ENCODE measurements at regions not wholly inside any gene's neighbourhood (a gene's known extent, or its start where the extent isn't known, plus 50 kb on each side); places are given as distances from the start of the nearest gene placed in this dataset.

GRCh38 chr5:167649471-167649870 lies 642.0 kb upstream of the WWC1 start:
- Histone ChIP-seq H3K27me3 (ENCODE audit: control insufficient read depth in 1 of 2, insufficient read depth in 2 of 2, low read length in 1 of 2) (no peaks in the 10 kb centered on the region), H3K4me3 (ENCODE audit: low read length in 2 of 2) (no peak overlapping the region), H3K27ac (ENCODE audit: low read depth in 1 of 2, low read length in 2 of 2) (no peak overlapping the region), H3K36me3 (ENCODE audit: control insufficient read depth in 1 of 2, insufficient read depth in 2 of 2, low read length in 1 of 2) (peaks cover 0 to 2% of the 10 kb centered on the region in 2 donors), H3K9me3 (ENCODE audit: control insufficient read depth, low read length) (no peaks in the 10 kb centered on the region), H3K4me1 (ENCODE audit: control insufficient read depth in 1 of 2, insufficient read depth in 2 of 2, low read length in 2 of 2) (peaks cover 0 to 2% of the 10 kb centered on the region in 2 donors)
- DNase-seq (no peak), ATAC-seq (ENCODE audit: low FRiP score) (no peak)
- intact Hi-C loops (cut with DNase I): no loop called here
- 92 to 95% methylated on average over 1 of the region's 1 CpG for WGBS, 2 donors

- no peaks in the 10 kb centered on the region for H3K9me3 ChIP-seq (ENCODE audit: control insufficient read depth, low read length)
- H3K27me3 ChIP-seq (ENCODE audit: control insufficient read depth in 1 of 2, insufficient read depth in 2 of 2, low read length in 1 of 2): no peaks in the 10 kb centered on the region
- no peak overlapping the region for H3K27ac ChIP-seq (ENCODE audit: low read depth in 1 of 2, low read length in 2 of 2)
- no peak for ATAC-seq (ENCODE audit: low FRiP score)
- WGBS, 2 donors: 29 to 46% methylated on average over 3 of the region's 3 CpGs
- no peak overlapping the region for H3K4me3 ChIP-seq (ENCODE audit: low read length in 2 of 2)
- no peak for DNase-seq
- intact Hi-C loops (cut with DNase I): no loop called here
- H3K4me1 ChIP-seq (ENCODE audit: control insufficient read depth in 1 of 2, insufficient read depth in 2 of 2, low read length in 2 of 2): peaks cover 0 to 2% of the 10 kb centered on the region in 2 donors
- peaks cover 0 to 2% of the 10 kb centered on the region in 2 donors for H3K36me3 ChIP-seq (ENCODE audit: control insufficient read depth in 1 of 2, insufficient read depth in 2 of 2, low read length in 1 of 2)
These were observed 638.8 kb upstream of the WWC1 start for GRCh38 chr5:167652690-167653089.

DNA sequence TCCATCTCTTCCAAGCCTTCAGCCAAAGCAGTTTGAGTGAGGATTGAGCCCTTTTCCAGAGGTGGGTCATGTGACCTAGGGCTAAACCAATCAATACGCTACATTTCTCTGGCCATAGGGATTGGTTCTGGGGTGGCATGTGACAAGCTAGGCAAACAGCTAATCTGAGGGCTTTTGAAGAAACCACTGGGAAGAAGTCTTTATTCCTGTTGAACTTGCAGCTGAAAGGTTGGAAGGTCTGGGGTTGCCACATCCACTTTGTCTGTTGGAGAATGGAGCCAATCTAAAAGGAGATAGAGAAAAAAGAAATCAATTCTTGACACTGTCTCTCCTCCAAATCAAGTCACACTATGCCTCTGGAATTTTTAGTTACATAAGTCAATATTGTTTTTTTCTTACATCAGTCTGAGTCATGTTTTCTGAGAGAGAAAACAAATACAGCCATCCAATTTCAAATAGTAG lies 637.8 kb upstream of the WWC1 start:
- WGBS, 2 donors: 97 to 100% methylated on average over 1 of the region's 1 CpG
- Histone ChIP-seq H3K9me3 (ENCODE audit: control insufficient read depth, low read length) (no peaks in the 10 kb centered on the region), H3K27me3 (ENCODE audit: control insufficient read depth in 1 of 2, insufficient read depth in 2 of 2, low read length in 1 of 2) (no peaks in the 10 kb centered on the region), H3K27ac (ENCODE audit: low read depth in 1 of 2, low read length in 2 of 2) (no peak overlapping the region), H3K36me3 (ENCODE audit: control insufficient read depth in 1 of 2, insufficient read depth in 2 of 2, low read length in 1 of 2) (peaks cover 0 to 2% of the 10 kb centered on the region in 2 donors), H3K4me1 (ENCODE audit: control insufficient read depth in 1 of 2, insufficient read depth in 2 of 2, low read length in 2 of 2) (peaks cover 0 to 2% of the 10 kb centered on the region in 2 donors), H3K4me3 (ENCODE audit: low read length in 2 of 2) (no peak overlapping the region)
- no peak for ATAC-seq (ENCODE audit: low FRiP score)
- intact Hi-C loops (cut with DNase I): no loop called here
- no peak for DNase-seq

GRCh38 chr5:167657016-167657415 lies 634.4 kb upstream of the WWC1 start:
- ATAC-seq (ENCODE audit: low FRiP score) (no peak), DNase-seq (no peak)
- Histone ChIP-seq H3K27me3 (ENCODE audit: control insufficient read depth in 1 of 2, insufficient read depth in 2 of 2, low read length in 1 of 2) (no peaks in the 10 kb centered on the region), H3K27ac (ENCODE audit: low read depth in 1 of 2, low read length in 2 of 2) (no peak overlapping the region), H3K4me3 (ENCODE audit: low read length in 2 of 2) (no peak overlapping the region), H3K4me1 (ENCODE audit: control insufficient read depth in 1 of 2, insufficient read depth in 2 of 2, low read length in 2 of 2) (peaks cover 0 to 2% of the 10 kb centered on the region in 2 donors), H3K9me3 (ENCODE audit: control insufficient read depth, low read length) (no peaks in the 10 kb centered on the region), H3K36me3 (ENCODE audit: control insufficient read depth in 1 of 2, insufficient read depth in 2 of 2, low read length in 1 of 2) (peaks cover 0 to 2% of the 10 kb centered on the region in 2 donors)
- intact Hi-C loops (cut with DNase I): no loop called here
- WGBS, 2 donors: 33% methylated on average over 3 of the region's 3 CpGs

- H3K27ac ChIP-seq (ENCODE audit: low read depth in 1 of 2, low read length in 2 of 2): no peak overlapping the region
- ATAC-seq (ENCODE audit: low FRiP score) (no peak), DNase-seq (no peak)
- 84 to 91% methylated on average over 2 of the region's 2 CpGs for WGBS, 2 donors
- H3K4me1 ChIP-seq (ENCODE audit: control insufficient read depth in 1 of 2, insufficient read depth in 2 of 2, low read length in 2 of 2): no peaks in the 10 kb centered on the region
- intact Hi-C loops (cut with DNase I): no loop called here
- no peaks in the 10 kb centered on the region for H3K36me3 ChIP-seq (ENCODE audit: control insufficient read depth in 1 of 2, insufficient read depth in 2 of 2, low read length in 1 of 2)
- no peaks in the 10 kb centered on the region for H3K9me3 ChIP-seq (ENCODE audit: control insufficient read depth, low read length)
- no peaks in the 10 kb centered on the region for H3K27me3 ChIP-seq (ENCODE audit: control insufficient read depth in 1 of 2, insufficient read depth in 2 of 2, low read length in 1 of 2)
- no peak overlapping the region for H3K4me3 ChIP-seq (ENCODE audit: low read length in 2 of 2)
These were observed 632.6 kb upstream of the WWC1 start for GRCh38 chr5:167658889-167659288.

- WGBS, 2 donors: 74% methylated on average over 3 of the region's 3 CpGs
- ATAC-seq (ENCODE audit: low FRiP score): no peak
- H3K27me3 ChIP-seq (ENCODE audit: control insufficient read depth in 1 of 2, insufficient read depth in 2 of 2, low read length in 1 of 2): no peaks in the 10 kb centered on the region
These were observed 629.8 kb upstream of the WWC1 start for GRCh38 chr5:167661605-167662004.

GRCh38 chr5:167664222-167664804 lies 627.1 kb upstream of the WWC1 start:
- no peaks in the 10 kb centered on the region for H3K4me1 ChIP-seq (ENCODE audit: control insufficient read depth in 1 of 2, insufficient read depth in 2 of 2, low read length in 2 of 2)
- H3K27ac ChIP-seq (ENCODE audit: low read depth in 1 of 2, low read length in 2 of 2): no peak overlapping the region
- 91 to 96% methylated on average over 3 of the region's 3 CpGs for WGBS, 2 donors
- ATAC-seq (ENCODE audit: low FRiP score) (no peak), DNase-seq (no peak)
- H3K27me3 ChIP-seq (ENCODE audit: control insufficient read depth in 1 of 2, insufficient read depth in 2 of 2, low read length in 1 of 2): no peaks in the 10 kb centered on the region
- no peak overlapping the region for H3K4me3 ChIP-seq (ENCODE audit: low read length in 2 of 2)
- H3K9me3 ChIP-seq (ENCODE audit: control insufficient read depth, low read length): no peaks in the 10 kb centered on the region
- intact Hi-C loops (cut with DNase I): no loop called here
- H3K36me3 ChIP-seq (ENCODE audit: control insufficient read depth in 1 of 2, insufficient read depth in 2 of 2, low read length in 1 of 2): no peaks in the 10 kb centered on the region

More at GRCh38 chr5:167661605-167662004, 629.8 kb upstream of the WWC1 start:
- Histone ChIP-seq H3K4me3 (ENCODE audit: low read length in 2 of 2) (no peak overlapping the region), H3K27ac (ENCODE audit: low read depth in 1 of 2, low read length in 2 of 2) (no peak overlapping the region), H3K36me3 (ENCODE audit: control insufficient read depth in 1 of 2, insufficient read depth in 2 of 2, low read length in 1 of 2) (no peaks in the 10 kb centered on the region), H3K4me1 (ENCODE audit: control insufficient read depth in 1 of 2, insufficient read depth in 2 of 2, low read length in 2 of 2) (no peaks in the 10 kb centered on the region), H3K9me3 (ENCODE audit: control insufficient read depth, low read length) (no peaks in the 10 kb centered on the region)
- intact Hi-C loops (cut with DNase I): no loop called here
- DNase-seq: no peak

DNA sequence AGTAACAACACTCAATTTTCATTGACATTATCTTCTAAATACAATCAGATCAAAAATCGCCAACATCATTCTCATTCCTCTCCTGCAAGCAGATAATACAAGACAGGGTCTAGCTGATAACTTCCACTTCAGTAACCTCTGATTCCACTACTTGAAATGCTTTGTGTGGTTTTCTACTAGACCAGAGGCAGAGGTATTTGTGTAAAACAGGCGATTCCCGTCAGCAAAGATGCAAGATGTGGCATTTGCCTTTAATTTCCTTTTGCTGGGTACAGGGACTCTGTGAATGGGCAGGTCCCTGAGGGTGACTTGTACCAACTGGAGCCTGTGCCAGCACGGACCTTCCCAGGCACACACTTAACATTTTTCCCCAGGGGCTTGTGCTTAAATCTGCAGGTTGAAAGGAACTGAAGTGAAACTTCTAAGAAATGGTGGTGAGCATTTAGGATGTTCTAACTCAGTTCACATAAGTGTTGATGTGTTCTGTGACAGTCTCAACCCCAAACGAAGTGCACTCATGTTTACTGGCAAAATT lies 625.5 kb upstream of the WWC1 start:
- Histone ChIP-seq H3K4me3 (ENCODE audit: low read length in 2 of 2) (no peak overlapping the region), H3K9me3 (ENCODE audit: control insufficient read depth, low read length) (no peaks in the 10 kb centered on the region), H3K4me1 (ENCODE audit: control insufficient read depth in 1 of 2, insufficient read depth in 2 of 2, low read length in 2 of 2) (no peaks in the 10 kb centered on the region), H3K36me3 (ENCODE audit: control insufficient read depth in 1 of 2, insufficient read depth in 2 of 2, low read length in 1 of 2) (no peaks in the 10 kb centered on the region), H3K27me3 (ENCODE audit: control insufficient read depth in 1 of 2, insufficient read depth in 2 of 2, low read length in 1 of 2) (no peaks in the 10 kb centered on the region), H3K27ac (ENCODE audit: low read depth in 1 of 2, low read length in 2 of 2) (no peak overlapping the region)
- whole genome bisulfite sequencing, 2 donors: 55 to 64% methylated on average over 5 of the region's 5 CpGs
- intact Hi-C loops (cut with DNase I): no loop called here
- no peak for DNase-seq
- ATAC-seq (ENCODE audit: low FRiP score): no peak

DNA sequence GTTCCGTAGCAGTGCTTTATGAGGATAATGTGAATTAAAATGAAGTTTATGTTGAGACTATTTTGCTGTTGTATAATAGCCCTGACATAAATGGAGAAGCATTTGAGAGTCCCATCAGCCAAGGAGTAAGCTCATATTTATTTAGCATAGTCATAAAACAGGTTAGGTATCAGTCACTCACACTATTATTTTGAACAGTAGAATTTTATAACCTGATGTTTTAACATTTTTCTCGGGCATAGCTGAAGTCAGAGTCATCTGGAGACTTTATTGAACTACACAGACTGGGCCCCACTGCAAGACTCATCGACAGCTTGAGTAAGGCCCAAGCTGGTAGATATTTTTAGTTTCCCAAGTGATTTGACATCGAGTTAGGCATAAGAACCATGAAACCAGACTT lies 620.3 kb upstream of the WWC1 start:
- Histone ChIP-seq H3K36me3 (ENCODE audit: control insufficient read depth in 1 of 2, insufficient read depth in 2 of 2, low read length in 1 of 2) (no peaks in the 10 kb centered on the region), H3K4me1 (ENCODE audit: control insufficient read depth in 1 of 2, insufficient read depth in 2 of 2, low read length in 2 of 2) (no peaks in the 10 kb centered on the region), H3K27ac (ENCODE audit: low read depth in 1 of 2, low read length in 2 of 2) (no peak overlapping the region), H3K27me3 (ENCODE audit: control insufficient read depth in 1 of 2, insufficient read depth in 2 of 2, low read length in 1 of 2) (no peaks in the 10 kb centered on the region), H3K4me3 (ENCODE audit: low read length in 2 of 2) (no peak overlapping the region), H3K9me3 (ENCODE audit: control insufficient read depth, low read length) (no peaks in the 10 kb centered on the region)
- intact Hi-C loops (cut with DNase I): no loop called here
- DNase-seq (no peak), ATAC-seq (ENCODE audit: low FRiP score) (no peak)
- WGBS, 2 donors: 52 to 64% methylated on average over 4 of the region's 4 CpGs

Data from aorta (tissue), 5 donors.